Naive B cell (primary cell): ENCODE measurements at regions not wholly inside any gene's neighbourhood (a gene's known extent, or its start where the extent isn't known, plus 50 kb on each side); places are given as distances from the start of the nearest gene placed in this dataset.

Source experiments
- ATAC-seq, 2 donors: fragments of 150-1000 bp; cut with Tn5 transposase; 2 replicates each; pipeline ENCODE4 v1.10.0; 2021; ENCODE audit warnings: low read depth in 2 of 2, mild to moderate bottlenecking in 2 of 2, moderate library complexity in 2 of 2
- DNase-seq: peaks from one replicate; pipeline ENCODE4 v3.0.0; 2022
- H3K27ac Mint-ChIP-seq, 6 donors: one replicate each; pipeline ENCODE4 v1.8.0; 2020 to 2022; ENCODE audit warnings: mild to moderate bottlenecking in 6 of 6, mixed read lengths in 6 of 6, moderate library complexity in 5 of 6, inconsistent platforms in 2 of 6
- H3K27me3 Mint-ChIP-seq, 3 donors: one replicate each; pipeline ENCODE4 v1.8.0; 2021 to 2022; ENCODE audit warnings: mixed read lengths in 3 of 3, mild to moderate bottlenecking in 1 of 3
- H3K36me3 Mint-ChIP-seq, 2 donors: one replicate each; pipeline ENCODE4 v1.8.0; 2020 to 2022; ENCODE audit warnings: mixed read lengths in 2 of 2, inconsistent platforms in 1 of 2, mild to moderate bottlenecking in 1 of 2
- H3K4me1 Mint-ChIP-seq, 3 donors: one replicate each; pipeline ENCODE4 v1.8.0; 2020 to 2022; ENCODE audit warnings: mixed read lengths in 3 of 3, inconsistent platforms in 1 of 3, mild to moderate bottlenecking in 1 of 3, moderate library complexity in 1 of 3
- H3K4me3 Mint-ChIP-seq, 8 donors: one replicate each; pipeline ENCODE4 v1.8.0; 2020 to 2022; ENCODE audit warnings: mild to moderate bottlenecking in 8 of 8, mixed read lengths in 8 of 8, moderate library complexity in 8 of 8, inconsistent platforms in 2 of 8
- H3K9me3 Mint-ChIP-seq, 7 donors: one replicate each; pipeline ENCODE4 v1.8.0; 2020 to 2022; ENCODE audit warnings: mixed read lengths in 7 of 7, mild to moderate bottlenecking in 5 of 7, inconsistent platforms in 2 of 7, moderate library complexity in 1 of 7

DNA sequence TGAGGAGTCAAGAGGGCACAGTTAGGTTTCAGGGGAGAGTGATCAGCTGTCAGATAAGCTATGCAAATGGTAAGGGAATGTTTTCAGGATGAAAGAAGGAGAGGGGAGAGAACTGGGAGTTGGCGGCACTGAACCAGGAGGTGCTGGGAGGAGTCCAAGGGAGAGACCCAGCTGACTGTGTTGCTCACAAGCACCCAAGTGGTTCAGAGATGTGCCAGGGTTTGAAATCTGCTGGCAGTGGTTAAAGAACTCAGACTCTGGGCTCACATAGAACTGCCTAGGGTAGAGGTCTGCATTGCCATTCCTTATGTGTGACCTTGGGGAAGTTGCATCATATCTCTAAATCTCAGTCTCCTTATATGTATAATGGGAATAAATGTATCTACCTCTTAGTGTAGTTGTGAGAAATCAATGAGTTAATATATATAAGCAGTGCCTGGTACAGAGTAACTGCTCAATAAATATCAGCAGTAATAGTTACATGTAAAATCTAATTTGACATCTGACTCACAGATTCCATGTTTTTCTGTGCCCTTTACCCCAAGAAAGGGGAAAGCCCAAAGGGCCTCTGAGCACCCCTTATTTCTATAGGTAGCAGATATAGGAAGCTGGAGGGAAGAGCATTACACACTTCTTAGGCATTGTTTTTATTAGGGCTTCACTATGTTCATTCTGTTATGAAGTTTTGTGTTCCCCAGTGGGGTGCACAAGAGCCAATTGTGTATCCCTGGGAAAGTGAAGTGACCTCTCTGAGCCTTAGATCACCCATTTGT lies 66.9 kb upstream of the SESN3 start:
- H3K27ac Mint-ChIP-seq = peak overlapping the region; percentile 37 to 93 (median 75)
- no peaks in the 10 kb centered on the region for H3K27me3 Mint-ChIP-seq
- ATAC-seq = no peak
- peaks cover 37 to 55% (median 50%) of the 10 kb centered on the region in 3 donors for H3K4me1 Mint-ChIP-seq
- no peaks in the 10 kb centered on the region for H3K36me3 Mint-ChIP-seq
- H3K4me3 Mint-ChIP-seq = peak overlapping the region in 4 of 8 donors; percentile 25 to 80 (median 52)
- DNase-seq = no peak
- H3K9me3 Mint-ChIP-seq = peaks cover 0 to 3% (median 0%) of the 10 kb centered on the region in 7 donors

DNA sequence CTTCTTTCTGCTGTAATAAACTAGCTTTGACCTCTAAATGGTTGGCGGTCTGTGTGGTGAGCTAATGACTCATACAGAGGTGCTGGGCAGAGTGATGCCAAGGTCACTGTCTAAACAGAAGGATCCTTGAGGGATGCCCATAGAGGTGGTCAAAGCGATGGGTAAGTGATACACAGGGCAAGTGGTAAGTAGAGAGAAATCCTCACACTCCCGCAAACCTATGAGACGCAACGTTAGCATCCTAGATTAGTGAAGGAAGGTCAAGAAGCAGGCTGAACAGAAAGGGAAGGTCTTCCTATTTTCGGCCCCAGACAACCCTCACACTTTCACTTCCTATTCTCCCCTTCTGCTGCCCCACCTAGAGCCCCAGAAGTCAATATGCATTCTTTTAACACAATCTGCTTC lies 65.6 kb upstream of the SESN3 start:
- peaks cover 0 to 3% (median 0%) of the 10 kb centered on the region in 7 donors for H3K9me3 Mint-ChIP-seq
- ATAC-seq (peak; percentile 96 to 97), DNase-seq (peak; percentile 71)
- H3K4me3 Mint-ChIP-seq = peak overlapping the region; percentile 5 to 86 (median 78)
- peak overlapping the region; percentile 37 to 96 (median 82) for H3K27ac Mint-ChIP-seq
- H3K36me3 Mint-ChIP-seq = no peaks in the 10 kb centered on the region
- H3K4me1 Mint-ChIP-seq = peaks cover 37 to 55% (median 50%) of the 10 kb centered on the region in 3 donors
- H3K27me3 Mint-ChIP-seq = no peaks in the 10 kb centered on the region

DNA sequence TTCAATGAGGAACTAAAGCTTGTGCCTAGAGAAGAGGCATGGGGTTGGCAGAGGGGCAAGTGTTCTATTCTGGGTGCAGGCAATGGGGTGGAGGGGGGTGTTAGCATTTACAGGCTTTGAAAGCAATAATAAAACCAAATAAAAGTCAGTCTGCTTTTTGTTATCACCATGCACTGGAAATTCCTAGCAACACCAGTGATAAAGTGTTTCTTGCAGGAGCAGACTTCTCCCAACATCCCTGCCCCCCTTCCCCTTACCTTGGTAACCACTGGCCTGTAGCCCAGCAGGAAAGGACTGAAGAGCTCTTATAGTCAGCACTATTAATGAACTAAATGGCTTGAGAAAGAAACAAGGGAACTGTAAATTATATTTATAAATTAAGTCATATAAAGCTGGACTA lies 65.2 kb upstream of the SESN3 start:
- H3K4me3 Mint-ChIP-seq = peak overlapping the region; percentile 10 to 86 (median 62)
- H3K27ac Mint-ChIP-seq = peak overlapping the region in 5 of 6 donors; percentile 72 to 96 (median 93)
- H3K9me3 Mint-ChIP-seq = peaks cover 0 to 3% (median 0%) of the 10 kb centered on the region in 7 donors
- H3K27me3 Mint-ChIP-seq = no peaks in the 10 kb centered on the region
- ATAC-seq (peak in 1 of 2 donors; percentile 17), DNase-seq (no peak)
- H3K36me3 Mint-ChIP-seq = no peaks in the 10 kb centered on the region
- H3K4me1 Mint-ChIP-seq = peaks cover 37 to 55% (median 50%) of the 10 kb centered on the region in 3 donors

DNA sequence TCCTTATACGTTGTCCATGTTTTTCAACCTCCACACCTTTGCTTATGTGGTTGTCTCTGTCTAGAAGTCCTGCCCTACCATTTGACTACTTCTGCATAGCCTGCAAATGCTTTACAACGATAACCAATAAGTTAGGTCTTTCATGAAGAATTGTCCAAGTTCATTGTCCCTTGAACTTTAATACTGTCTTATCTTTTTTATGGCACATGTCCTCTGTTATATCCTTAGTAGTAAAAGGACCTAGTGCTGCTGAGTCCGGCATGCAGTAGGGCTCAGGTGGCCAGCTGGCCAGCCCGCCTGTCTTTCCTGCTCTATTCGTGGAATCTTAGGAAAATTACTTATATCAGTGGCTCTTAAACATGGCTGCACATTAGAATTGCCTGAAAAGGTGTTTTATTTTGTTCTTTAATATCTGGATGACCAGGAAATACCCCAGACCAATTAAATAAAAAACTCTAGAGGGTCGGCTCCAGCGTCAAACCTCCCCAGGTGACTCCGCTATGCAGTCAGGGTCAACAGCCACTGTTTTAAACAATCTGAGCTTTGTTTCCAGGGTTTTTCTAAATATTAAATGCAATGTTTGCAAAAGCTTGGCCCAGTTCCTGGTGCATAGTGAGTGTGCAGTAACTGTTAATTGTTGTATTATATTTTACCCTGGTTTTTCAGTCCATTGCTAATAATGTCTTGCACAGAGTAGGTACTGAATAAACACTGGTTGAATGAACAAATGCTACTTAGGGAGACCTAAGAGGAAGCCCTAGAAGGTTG lies 64.6 kb upstream of the SESN3 start:
- Mint-ChIP-seq H3K4me3 (peak overlapping the region in 7 of 8 donors; percentile 10 to 86 (median 72)), H3K27me3 (no peaks in the 10 kb centered on the region), H3K27ac (peak overlapping the region; percentile 70 to 96 (median 82)), H3K36me3 (no peaks in the 10 kb centered on the region), H3K4me1 (peaks cover 37 to 55% (median 50%) of the 10 kb centered on the region in 3 donors), H3K9me3 (peaks cover 0 to 3% (median 0%) of the 10 kb centered on the region in 7 donors)
- ATAC-seq (no peak), DNase-seq (no peak)

DNA sequence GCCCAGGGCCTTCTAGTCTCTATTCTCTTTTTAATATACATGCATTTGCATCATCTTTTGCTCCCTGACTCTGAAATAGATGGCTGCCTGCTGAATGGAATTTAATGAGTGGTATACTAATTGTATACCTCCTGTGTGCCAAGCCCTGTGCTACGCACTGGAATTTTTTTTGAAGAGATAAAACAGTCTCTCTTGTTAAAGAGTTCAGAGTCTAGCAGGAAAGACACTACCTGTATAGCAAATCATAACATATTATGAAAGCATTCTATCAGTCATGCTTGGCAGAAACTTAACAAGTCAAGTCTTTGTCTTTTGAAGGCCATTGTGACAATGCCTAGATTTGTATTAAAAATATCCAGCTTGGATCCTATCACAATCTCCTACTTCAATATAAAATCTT lies 63.7 kb upstream of the SESN3 start:
- Mint-ChIP-seq H3K27ac (peak overlapping the region; percentile 70 to 90 (median 78)), H3K9me3 (peaks cover 0 to 3% (median 0%) of the 10 kb centered on the region in 7 donors), H3K36me3 (no peaks in the 10 kb centered on the region), H3K27me3 (no peaks in the 10 kb centered on the region), H3K4me1 (peaks cover 37 to 55% (median 50%) of the 10 kb centered on the region in 3 donors), H3K4me3 (peak overlapping the region in 4 of 8 donors; percentile 2 to 65 (median 28))
- ATAC-seq (no peak), DNase-seq (no peak)

DNA sequence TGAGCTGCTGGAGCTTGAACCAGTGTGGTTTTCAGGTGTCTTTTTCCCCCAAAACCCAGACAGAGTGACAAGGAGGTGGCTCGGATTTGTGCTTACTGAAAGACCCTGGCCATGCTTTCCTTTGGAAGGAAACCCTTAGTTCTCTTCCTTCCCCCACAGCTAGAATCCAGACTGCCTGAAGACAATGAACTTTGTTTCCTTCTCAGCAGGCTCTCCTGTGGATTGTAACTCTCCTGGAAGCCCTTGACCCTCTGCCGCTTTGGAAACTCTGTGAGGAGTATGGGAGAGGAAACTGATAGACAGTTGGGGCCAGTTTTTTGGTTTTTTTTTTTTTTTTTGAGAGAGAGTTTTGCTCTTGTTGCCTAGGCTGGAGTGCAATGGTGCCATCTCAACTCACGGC lies 62.1 kb upstream of the SESN3 start:
- Mint-ChIP-seq H3K4me1 (peaks cover 33 to 48% (median 40%) of the 10 kb centered on the region in 3 donors), H3K4me3 (no peak overlapping the region), H3K27ac (no peak overlapping the region), H3K36me3 (no peaks in the 10 kb centered on the region), H3K9me3 (peaks cover 0 to 3% (median 0%) of the 10 kb centered on the region in 7 donors), H3K27me3 (no peaks in the 10 kb centered on the region)
- DNase-seq (no peak), ATAC-seq (no peak)

DNA sequence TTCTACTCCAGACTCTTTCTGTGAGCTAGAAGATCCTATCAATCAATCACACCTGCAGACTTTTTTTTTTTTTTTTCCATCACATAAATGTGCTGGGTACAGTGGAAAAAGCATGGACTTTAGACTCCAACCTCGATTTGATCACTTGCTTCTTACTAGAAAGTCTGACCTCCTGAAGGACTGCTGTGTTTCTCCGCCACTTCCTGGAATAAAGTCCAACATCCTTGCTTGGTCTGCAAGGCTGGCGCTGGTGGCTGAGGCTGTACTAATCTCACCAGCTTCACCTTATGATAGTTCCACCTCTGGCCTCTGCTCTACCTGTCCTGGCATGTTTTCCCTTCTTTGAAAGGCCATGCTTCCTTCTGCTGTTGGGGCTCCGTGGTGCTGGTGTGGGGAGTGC lies 60.9 kb upstream of the SESN3 start:
- no peak overlapping the region for H3K4me3 Mint-ChIP-seq
- no peak for DNase-seq
- peaks cover 25 to 37% (median 28%) of the 10 kb centered on the region in 3 donors for H3K4me1 Mint-ChIP-seq
- no peaks in the 10 kb centered on the region for H3K27me3 Mint-ChIP-seq
- no peaks in the 10 kb centered on the region for H3K36me3 Mint-ChIP-seq
- peak overlapping the region in 3 of 6 donors; percentile 12 to 83 (median 52) for H3K27ac Mint-ChIP-seq
- H3K9me3 Mint-ChIP-seq = peaks cover 0 to 3% (median 0%) of the 10 kb centered on the region in 7 donors
- ATAC-seq = no peak

DNA sequence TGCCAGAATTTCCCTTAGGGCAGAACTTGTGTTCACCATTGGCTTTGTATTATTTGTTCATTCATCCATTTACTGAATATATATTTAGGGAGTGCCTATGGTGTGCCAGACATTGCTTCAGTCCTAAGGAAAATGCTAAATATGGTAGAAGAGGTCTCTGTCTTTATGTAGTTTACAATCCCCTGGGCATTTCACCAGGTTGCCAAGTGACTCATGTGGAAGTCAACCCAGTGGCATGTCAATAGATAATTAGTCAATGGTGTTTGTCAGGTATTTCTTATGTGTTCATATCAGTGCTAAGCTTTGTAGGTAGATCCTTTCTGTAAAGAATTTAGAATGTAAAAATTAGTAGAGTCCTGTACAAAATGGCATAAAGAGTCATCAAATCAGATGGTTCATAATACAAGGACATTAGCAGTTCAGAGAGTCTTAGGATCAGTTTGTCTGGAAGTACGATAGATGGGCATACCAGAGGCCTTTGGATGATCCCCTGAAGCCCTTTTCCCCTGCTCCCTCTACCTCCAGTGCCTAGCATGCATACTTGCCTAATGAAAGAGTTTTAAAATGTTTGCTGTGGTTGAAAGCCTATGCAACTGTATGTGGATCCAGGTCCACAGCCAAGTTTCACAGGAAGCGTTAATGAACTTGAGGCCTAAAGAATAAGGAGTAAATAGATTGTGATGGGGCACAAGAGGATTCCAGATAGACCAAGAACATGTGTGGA lies 58.5 kb upstream of the SESN3 start:
- Mint-ChIP-seq H3K4me3 (no peak overlapping the region), H3K27me3 (no peaks in the 10 kb centered on the region), H3K4me1 (peaks cover 4 to 13% (median 6%) of the 10 kb centered on the region in 3 donors), H3K9me3 (no peaks in the 10 kb centered on the region), H3K27ac (no peak overlapping the region), H3K36me3 (no peaks in the 10 kb centered on the region)
- ATAC-seq (no peak), DNase-seq (no peak)

DNA sequence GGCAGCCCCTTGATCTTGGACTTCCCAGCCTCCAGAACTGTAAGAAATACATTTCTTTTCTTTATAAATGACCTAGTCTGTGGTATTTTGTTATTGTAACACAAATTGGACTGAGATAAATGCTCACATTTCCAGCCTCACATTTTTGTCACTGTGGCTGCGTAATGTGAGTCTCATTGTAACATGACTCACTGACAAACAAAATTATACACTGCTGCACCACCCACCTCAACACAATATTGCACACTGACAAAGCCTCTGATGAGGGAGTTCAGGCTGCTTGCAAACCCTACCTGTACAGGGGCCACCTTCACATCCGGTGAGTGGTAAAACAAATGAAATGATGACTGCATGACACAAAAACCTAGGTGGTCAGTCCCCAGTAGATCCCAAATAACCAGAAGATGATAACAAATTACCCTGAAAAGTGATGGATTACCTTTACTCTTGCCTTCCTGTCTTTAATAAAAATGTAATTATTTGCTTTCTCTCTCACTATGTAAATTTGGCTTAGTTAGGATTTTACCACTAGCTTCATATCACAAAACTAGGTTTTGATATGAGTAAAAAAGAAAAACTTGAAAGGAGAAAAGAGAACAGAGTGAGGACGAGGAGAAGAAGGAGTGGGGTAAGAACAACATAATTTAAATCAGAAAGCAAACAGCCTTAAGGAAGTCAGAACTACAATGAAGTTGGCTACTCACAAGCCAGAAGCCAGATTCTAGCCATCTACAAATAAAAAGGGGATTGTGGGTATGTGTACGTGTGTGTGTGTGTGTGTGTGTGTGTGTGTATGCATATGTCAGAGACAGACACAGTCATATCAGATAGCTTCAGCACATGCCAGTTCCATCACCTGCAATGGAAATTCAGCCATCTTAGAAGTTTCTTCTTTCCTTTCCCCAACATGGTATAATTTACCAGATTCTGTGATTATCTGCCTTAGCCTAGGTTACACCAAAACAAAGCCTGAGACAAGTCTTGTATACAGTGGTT lies 53.4 kb upstream of the SESN3 start:
- DNase-seq = no peak
- H3K27me3 Mint-ChIP-seq = no peaks in the 10 kb centered on the region

DNA sequence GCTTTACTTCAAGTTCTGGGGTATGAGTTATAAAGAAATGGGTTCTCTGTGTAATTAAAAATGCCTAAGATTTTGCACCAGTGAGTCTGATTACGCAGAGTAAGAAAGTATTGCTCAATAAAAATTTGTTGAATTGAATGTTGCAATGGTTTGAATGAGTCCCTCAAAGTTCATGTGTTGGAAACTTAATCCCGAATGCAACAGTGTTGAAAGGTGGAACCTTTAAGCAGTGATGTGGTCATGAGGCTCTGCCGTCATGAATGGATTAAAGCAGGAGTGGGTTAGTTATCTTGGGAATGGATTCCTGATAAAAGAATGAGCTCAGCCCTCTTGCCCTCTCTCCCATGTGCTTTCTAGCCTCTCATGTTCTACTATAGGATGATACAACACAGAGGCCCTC lies 52.6 kb upstream of the SESN3 start:
- Mint-ChIP-seq H3K36me3 (no peaks in the 10 kb centered on the region), H3K27ac (peak overlapping the region in 2 of 6 donors; percentile 12 to 74), H3K27me3 (no peaks in the 10 kb centered on the region), H3K9me3 (peaks cover 0 to 4% (median 0%) of the 10 kb centered on the region in 7 donors), H3K4me1 (peaks cover 32 to 41% (median 33%) of the 10 kb centered on the region in 3 donors), H3K4me3 (no peak overlapping the region)
- DNase-seq (no peak), ATAC-seq (no peak)

More for the DNA sequence above, 53.4 kb upstream of the SESN3 start:
- Mint-ChIP-seq H3K4me3 (no peak overlapping the region), H3K36me3 (no peaks in the 10 kb centered on the region), H3K9me3 (peaks cover 0 to 4% (median 0%) of the 10 kb centered on the region in 7 donors), H3K27ac (peak overlapping the region in 1 of 6 donors; percentile 18), H3K4me1 (peaks cover 27 to 34% (median 33%) of the 10 kb centered on the region in 3 donors)
- ATAC-seq = no peak

DNA sequence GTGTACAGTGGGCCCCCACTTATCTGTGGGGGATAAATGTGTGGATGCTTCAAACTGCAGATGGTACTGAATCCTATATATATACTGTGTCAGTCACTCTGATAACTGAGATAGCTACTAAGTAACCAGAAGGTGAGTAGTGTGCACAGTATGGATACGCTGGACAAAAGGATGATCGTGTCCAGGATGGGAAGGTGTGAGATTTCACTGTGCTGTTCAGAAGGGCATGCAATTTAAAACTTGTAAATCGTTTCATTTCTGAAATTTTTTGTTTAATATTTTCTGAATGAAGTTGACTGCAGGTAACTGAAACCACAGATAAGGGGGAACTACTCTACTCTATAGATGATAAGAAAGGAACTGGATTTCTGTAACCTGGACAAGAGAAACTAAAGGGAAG lies 52.1 kb upstream of the SESN3 start:
- peaks cover 33 to 44% (median 36%) of the 10 kb centered on the region in 3 donors for H3K4me1 Mint-ChIP-seq
- peak overlapping the region in 1 of 8 donors; percentile 6 for H3K4me3 Mint-ChIP-seq
- H3K9me3 Mint-ChIP-seq = peaks cover 0 to 4% (median 0%) of the 10 kb centered on the region in 7 donors
- H3K27me3 Mint-ChIP-seq = no peaks in the 10 kb centered on the region
- DNase-seq (no peak), ATAC-seq (no peak)
- H3K27ac Mint-ChIP-seq = peak overlapping the region in 3 of 6 donors; percentile 9 to 74 (median 74)
- no peaks in the 10 kb centered on the region for H3K36me3 Mint-ChIP-seq

DNA sequence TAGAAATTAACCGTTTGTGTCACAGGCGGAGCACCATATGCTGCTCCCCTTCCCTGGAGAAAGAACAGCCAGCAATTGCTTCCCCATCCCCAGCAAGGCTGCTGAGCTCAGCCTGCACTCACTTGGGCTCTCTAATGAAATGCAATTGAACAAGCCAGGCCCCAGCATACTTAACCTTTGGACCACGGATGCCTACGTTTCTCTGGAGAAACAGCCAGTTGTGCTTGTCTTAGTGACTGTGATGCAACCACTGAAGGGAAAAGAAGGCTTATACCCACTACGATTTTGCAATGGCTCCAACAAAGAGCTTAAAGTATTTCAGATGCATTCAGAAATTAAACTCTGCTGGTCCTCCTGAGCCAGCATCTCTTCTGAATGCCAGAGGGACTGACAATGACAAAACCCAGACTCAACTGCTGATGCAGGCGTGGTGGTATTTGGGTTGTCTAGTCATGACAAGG lies 51.3 kb upstream of the SESN3 start:
- DNase-seq (no peak), ATAC-seq (no peak)
- H3K27ac Mint-ChIP-seq = peak overlapping the region in 1 of 6 donors; percentile 92
- peaks cover 33 to 46% (median 38%) of the 10 kb centered on the region in 3 donors for H3K4me1 Mint-ChIP-seq
- H3K27me3 Mint-ChIP-seq = no peaks in the 10 kb centered on the region
- H3K9me3 Mint-ChIP-seq = peaks cover 0 to 4% (median 0%) of the 10 kb centered on the region in 7 donors
- no peaks in the 10 kb centered on the region for H3K36me3 Mint-ChIP-seq
- no peak overlapping the region for H3K4me3 Mint-ChIP-seq
